ENCODE measurements at regions not wholly inside any gene's neighbourhood (a gene's known extent, or its start where the extent isn't known, plus 50 kb on each side); places are given as distances from the start of the nearest gene placed in this dataset.

DNA sequence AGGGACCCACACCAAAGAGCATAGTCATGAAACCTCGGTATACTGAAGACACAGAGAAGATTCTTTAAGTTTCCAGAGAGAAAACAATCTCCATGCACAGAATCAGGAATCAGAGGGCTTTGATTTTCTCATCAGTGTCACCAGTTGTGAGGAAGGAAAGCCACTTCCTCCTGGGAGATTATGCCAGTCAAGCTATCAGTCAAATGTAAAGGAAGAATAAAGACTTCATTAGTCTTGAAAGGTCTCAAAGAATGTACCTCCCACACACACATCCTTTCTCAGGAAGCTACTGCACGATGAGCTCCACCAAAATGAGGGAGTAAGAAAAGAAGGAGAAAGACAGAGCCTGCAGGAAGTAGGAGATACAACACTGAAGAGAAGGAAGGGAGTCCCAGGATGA lies 486.3 kb downstream of the SHQ1 start:
- TF ChIP-seq, protein P1, sequence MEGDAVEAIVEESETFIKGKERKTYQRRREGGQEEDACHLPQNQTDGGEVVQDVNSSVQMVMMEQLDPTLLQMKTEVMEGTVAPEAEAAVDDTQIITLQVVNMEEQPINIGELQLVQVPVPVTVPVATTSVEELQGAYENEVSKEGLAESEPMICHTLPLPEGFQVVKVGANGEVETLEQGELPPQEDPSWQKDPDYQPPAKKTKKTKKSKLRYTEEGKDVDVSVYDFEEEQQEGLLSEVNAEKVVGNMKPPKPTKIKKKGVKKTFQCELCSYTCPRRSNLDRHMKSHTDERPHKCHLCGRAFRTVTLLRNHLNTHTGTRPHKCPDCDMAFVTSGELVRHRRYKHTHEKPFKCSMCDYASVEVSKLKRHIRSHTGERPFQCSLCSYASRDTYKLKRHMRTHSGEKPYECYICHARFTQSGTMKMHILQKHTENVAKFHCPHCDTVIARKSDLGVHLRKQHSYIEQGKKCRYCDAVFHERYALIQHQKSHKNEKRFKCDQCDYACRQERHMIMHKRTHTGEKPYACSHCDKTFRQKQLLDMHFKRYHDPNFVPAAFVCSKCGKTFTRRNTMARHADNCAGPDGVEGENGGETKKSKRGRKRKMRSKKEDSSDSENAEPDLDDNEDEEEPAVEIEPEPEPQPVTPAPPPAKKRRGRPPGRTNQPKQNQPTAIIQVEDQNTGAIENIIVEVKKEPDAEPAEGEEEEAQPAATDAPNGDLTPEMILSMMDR (IDR thresholded peaks at IDR 0.05; ENCODE audit: control extremely low read depth in 1 of 3, insufficient read depth in 1 of 3, low read depth in 1 of 3, low read length in 3 of 3), result no peak
- no peak for TF ChIP-seq POLR2A (IDR thresholded peaks at IDR 0.05; ENCODE audit: control extremely low read depth in 1 of 2, low read depth in 2 of 2, low read length in 2 of 2)
- TF ChIP-seq EZH2 (IDR thresholded peaks at IDR 0.05; ENCODE audit: low read depth, low read length, severe bottlenecking), result no peak
- TF ChIP-seq YY1 (IDR thresholded peaks at IDR 0.05; ENCODE audit: low read depth, low read length), result no peak
- no peak for TF ChIP-seq CEBPB (IDR thresholded peaks at IDR 0.05; ENCODE audit: low read depth, low read length)
- TF ChIP-seq, protein P2, sequence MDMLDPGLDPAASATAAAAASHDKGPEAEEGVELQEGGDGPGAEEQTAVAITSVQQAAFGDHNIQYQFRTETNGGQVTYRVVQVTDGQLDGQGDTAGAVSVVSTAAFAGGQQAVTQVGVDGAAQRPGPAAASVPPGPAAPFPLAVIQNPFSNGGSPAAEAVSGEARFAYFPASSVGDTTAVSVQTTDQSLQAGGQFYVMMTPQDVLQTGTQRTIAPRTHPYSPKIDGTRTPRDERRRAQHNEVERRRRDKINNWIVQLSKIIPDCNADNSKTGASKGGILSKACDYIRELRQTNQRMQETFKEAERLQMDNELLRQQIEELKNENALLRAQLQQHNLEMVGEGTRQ (IDR thresholded peaks at IDR 0.05; ENCODE audit: low read length), result no peak
- no peak for TF ChIP-seq EP300 (IDR thresholded peaks at IDR 0.05; ENCODE audit: borderline replicate concordance in 1 of 2, low read depth in 2 of 2, low read length in 2 of 2)
- TF ChIP-seq POLR2AphosphoS5 (IDR thresholded peaks at IDR 0.05; ENCODE audit: low read depth, low read length), result no peak
- TF ChIP-seq RNF2 (IDR thresholded peaks at IDR 0.05; ENCODE audit: borderline replicate concordance, low read depth, low read length, missing control alignments, poor library complexity, severe bottlenecking), result no peak
- TF ChIP-seq SUZ12 (IDR thresholded peaks at IDR 0.05; ENCODE audit: low read length), result no peak

Data from H1 (cell line).